GM12878 (cell line): ENCODE measurements at regions not wholly inside any gene's neighbourhood (a gene's known extent, or its start where the extent isn't known, plus 50 kb on each side); places are given as distances from the start of the nearest gene placed in this dataset.

Experiments
- ATAC-seq: fragments of 200-7000 bp; cut with Tn5 transposase; 3 replicates; pipeline ENCODE4 v1.9.1; 2020; ENCODE audit warnings: mild to moderate bottlenecking, moderate library complexity
- BruUV-seq: library from RNA; stranded (reverse); fragments of 400-500 nt; replicated peaks from 2 replicates; lab custom pipeline; 2021; lab: Mats Ljungman, UMichigan
- CTCF ChIA-PET: fragments of 300-600 bp; sonication (Branson Sonifier 250); formaldehyde crosslinking; extraction: SDS; loops from one replicate; lab custom pipeline; 2021; ENCODE audit warnings: inconsistent platforms; lab: Yijun Ruan, JAX
- POLR2A ChIA-PET: fragments of 350-600 bp; formaldehyde crosslinking; extraction: SDS; loops from one replicate; lab custom pipeline; 2021; ENCODE audit warnings: inconsistent platforms; lab: Charles Lee
- RAD21 ChIA-PET: fragments of 300-600 bp; sonication (Branson Sonifier 250); formaldehyde crosslinking; loops from one replicate; lab custom pipeline; 2023; ENCODE audit warnings: antibody characterized with exemption; ENCODE audit not compliant: unreplicated experiment; lab: Charles Lee
- SMC1A ChIA-PET: fragments of 300-600 bp; sonication (Branson Sonifier 250); formaldehyde crosslinking; loops from one replicate; lab custom pipeline; 2023; ENCODE audit not compliant: unreplicated experiment, uncharacterized antibody; lab: Charles Lee
- DNase-seq: peaks from one replicate; pipeline ENCODE4 v3.0.0-alpha.2; 2011; ENCODE audit warnings: low read depth, low spot score
- FAIRE-seq: peaks from 3 replicates; lab custom pipeline; 2011; peaks lifted over from hg19 to GRCh38; lab: Jason Lieb, UNC
- H2AFZ ChIP-seq: 2 replicates; pipeline ENCODE4 v1.6.0; 2011; ENCODE audit warnings: low read depth, low read length, control low read depth; ENCODE audit not compliant: control insufficient read depth
- H3K27ac ChIP-seq: 2 replicates; pipeline ENCODE4 v1.5.1; 2011; ENCODE audit warnings: control low read depth; ENCODE audit not compliant: control insufficient read depth, insufficient read depth
- H3K27me3 ChIP-seq, 2 experiments: replicated peaks in 1 of 2; 2 replicates each; pipeline versions ENCODE4 v1.6.0 to v1.6.1; 2011; ENCODE audit warnings: low read length in 1 of 2; ENCODE audit not compliant: control insufficient read depth in 2 of 2, insufficient read depth in 2 of 2
- H3K36me3 ChIP-seq, 2 experiments: 2 replicates each; pipeline ENCODE4 v1.5.1; 2011; ENCODE audit warnings: low read length in 1 of 2; ENCODE audit not compliant: control insufficient read depth in 2 of 2, insufficient read depth in 2 of 2
- H3K4me1 ChIP-seq: 2 replicates; pipeline ENCODE4 v1.6.1; 2011; ENCODE audit warnings: mild to moderate bottlenecking, low read length, moderate library complexity, mixed read lengths; ENCODE audit not compliant: control insufficient read depth, insufficient read depth
- H3K4me2 ChIP-seq: 2 replicates; pipeline ENCODE4 v1.6.0; 2011; ENCODE audit warnings: control low read depth; ENCODE audit not compliant: control insufficient read depth, insufficient read depth
- H3K4me3 ChIP-seq: fragments of 200-600 bp; sonication (generic); 2 replicates; pipeline ENCODE4 v1.5.1; 2016
- H3K79me2 ChIP-seq: 2 replicates; pipeline ENCODE4 v1.6.0; 2011; ENCODE audit warnings: low read length; ENCODE audit not compliant: control insufficient read depth, insufficient read depth
- H3K9ac ChIP-seq: 2 replicates; pipeline ENCODE4 v1.8.0; 2011; ENCODE audit warnings: low read length, control low read depth, mixed read lengths; ENCODE audit not compliant: control insufficient read depth, insufficient read depth
- H3K9me3 ChIP-seq: replicated peaks from 3 replicates; pipeline ENCODE4 v1.5.1; 2011; ENCODE audit warnings: mild to moderate bottlenecking, low read length; ENCODE audit not compliant: control insufficient read depth, insufficient read depth
- H4K20me1 ChIP-seq: 2 replicates; pipeline ENCODE4 v1.6.0; 2011; ENCODE audit not compliant: control insufficient read depth, insufficient read depth
- CREM ChIP-seq: IDR thresholded peaks from 2 replicates; pipeline ENCODE4 v1.6.1; 2014; ENCODE audit warnings: antibody characterized with exemption, low read depth
- IRF4 ChIP-seq: IDR thresholded peaks from 2 replicates; pipeline ENCODE4 v1.6.1; 2011; ENCODE audit warnings: low read depth, low read length
- MYB ChIP-seq: fragments of 150-350 bp; IDR thresholded peaks from 2 replicates; pipeline ENCODE4 v1.6.1; 2014; ENCODE audit warnings: mild to moderate bottlenecking, low read depth, low read length, borderline replicate concordance
- RAD51 ChIP-seq: fragments of 450-650 bp; IDR thresholded peaks from 2 replicates; pipeline ENCODE4 v1.6.1; 2016; ENCODE audit warnings: moderate library complexity, mild to moderate bottlenecking, inconsistent platforms
- RUNX3 ChIP-seq: IDR thresholded peaks from 2 replicates; pipeline ENCODE4 v1.6.1; 2012; ENCODE audit warnings: low read length, inconsistent platforms
- SIX5 ChIP-seq: IDR thresholded peaks from 2 replicates; pipeline ENCODE4 v1.6.1; 2011; ENCODE audit warnings: mild to moderate bottlenecking, low read depth, low read length, moderate library complexity; ENCODE audit not compliant: severe bottlenecking
- SMAD1 ChIP-seq: fragments of 450-650 bp; IDR thresholded peaks from 2 replicates; pipeline ENCODE4 v1.6.1; 2018; ENCODE audit warnings: mild to moderate bottlenecking, low read depth; ENCODE audit not compliant: partially characterized antibody
- SP1 ChIP-seq: IDR thresholded peaks from one replicate; pipeline ENCODE4 v1.6.1; 2011; ENCODE audit warnings: low read depth, low read length
- SUPT20H ChIP-seq: IDR thresholded peaks from 2 replicates; pipeline ENCODE4 v1.6.1; 2011; ENCODE audit warnings: low read depth, mild to moderate bottlenecking, low read length, moderate library complexity, borderline replicate concordance; ENCODE audit not compliant: control insufficient read depth
- ZNF24 ChIP-seq: fragments of 450-650 bp; IDR thresholded peaks from 2 replicates; pipeline ENCODE4 v1.6.1; 2017; ENCODE audit warnings: antibody characterized with exemption, mild to moderate bottlenecking
- ZSCAN29 ChIP-seq: fragments of 450-650 bp; IDR thresholded peaks from 2 replicates; pipeline ENCODE4 v1.6.1; 2017; ENCODE audit warnings: mild to moderate bottlenecking, moderate library complexity
- in situ Hi-C: fragments of 300-500 bp; cut with MboI; formaldehyde crosslinking; loops from 9 replicates; pipeline ENCODE4 v1.14.3; 2018; ENCODE audit warnings: mixed read lengths
- intact Hi-C: fragments of 100-400 bp; cut with micrococcal nuclease; formaldehyde crosslinking; loops from one replicate; pipeline ENCODE4 v1.14.2; 2022; ENCODE audit not compliant: unreplicated experiment
- TF ChIP-seq, protein P1 (sequence below): IDR thresholded peaks from 2 replicates; pipeline ENCODE4 v1.6.1; 2012; ENCODE audit warnings: mild to moderate bottlenecking, low read depth, low read length
- TF ChIP-seq, protein P2 (sequence below): fragments of 450-650 bp; formaldehyde crosslinking; IDR thresholded peaks from 2 replicates; pipeline ENCODE4 v1.5.0; 2022; ENCODE audit warnings: mild to moderate bottlenecking, missing genetic modification characterization
- TF ChIP-seq, protein P3 (sequence below): fragments of 450-650 bp; IDR thresholded peaks from 2 replicates; pipeline ENCODE4 v1.6.1; 2017; ENCODE audit warnings: mild to moderate bottlenecking, low read depth, inconsistent platforms; ENCODE audit not compliant: poor library complexity, severe bottlenecking

DNA sequence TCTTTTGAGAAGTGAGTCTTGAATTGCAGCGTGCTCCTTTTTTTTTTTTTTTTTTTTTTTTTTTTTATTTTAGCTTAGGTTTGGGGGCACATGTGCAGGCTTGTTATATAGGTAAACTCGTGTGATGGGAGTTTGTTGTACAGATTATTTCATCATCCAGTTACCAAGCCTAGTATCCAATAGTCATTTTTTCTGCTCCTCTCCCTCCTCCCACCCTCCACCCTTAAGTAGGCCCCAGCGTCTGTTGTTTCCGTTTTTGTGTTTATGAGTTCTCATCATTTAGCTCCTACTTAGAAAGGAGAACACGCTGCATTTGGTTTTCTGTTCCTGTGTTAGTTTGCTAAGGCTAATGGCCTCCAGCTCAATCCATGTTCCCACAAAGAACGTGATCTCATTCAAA is 81.3 kb upstream of the TSPAN5 start (continued):
- TF ChIP-seq, protein P1, sequence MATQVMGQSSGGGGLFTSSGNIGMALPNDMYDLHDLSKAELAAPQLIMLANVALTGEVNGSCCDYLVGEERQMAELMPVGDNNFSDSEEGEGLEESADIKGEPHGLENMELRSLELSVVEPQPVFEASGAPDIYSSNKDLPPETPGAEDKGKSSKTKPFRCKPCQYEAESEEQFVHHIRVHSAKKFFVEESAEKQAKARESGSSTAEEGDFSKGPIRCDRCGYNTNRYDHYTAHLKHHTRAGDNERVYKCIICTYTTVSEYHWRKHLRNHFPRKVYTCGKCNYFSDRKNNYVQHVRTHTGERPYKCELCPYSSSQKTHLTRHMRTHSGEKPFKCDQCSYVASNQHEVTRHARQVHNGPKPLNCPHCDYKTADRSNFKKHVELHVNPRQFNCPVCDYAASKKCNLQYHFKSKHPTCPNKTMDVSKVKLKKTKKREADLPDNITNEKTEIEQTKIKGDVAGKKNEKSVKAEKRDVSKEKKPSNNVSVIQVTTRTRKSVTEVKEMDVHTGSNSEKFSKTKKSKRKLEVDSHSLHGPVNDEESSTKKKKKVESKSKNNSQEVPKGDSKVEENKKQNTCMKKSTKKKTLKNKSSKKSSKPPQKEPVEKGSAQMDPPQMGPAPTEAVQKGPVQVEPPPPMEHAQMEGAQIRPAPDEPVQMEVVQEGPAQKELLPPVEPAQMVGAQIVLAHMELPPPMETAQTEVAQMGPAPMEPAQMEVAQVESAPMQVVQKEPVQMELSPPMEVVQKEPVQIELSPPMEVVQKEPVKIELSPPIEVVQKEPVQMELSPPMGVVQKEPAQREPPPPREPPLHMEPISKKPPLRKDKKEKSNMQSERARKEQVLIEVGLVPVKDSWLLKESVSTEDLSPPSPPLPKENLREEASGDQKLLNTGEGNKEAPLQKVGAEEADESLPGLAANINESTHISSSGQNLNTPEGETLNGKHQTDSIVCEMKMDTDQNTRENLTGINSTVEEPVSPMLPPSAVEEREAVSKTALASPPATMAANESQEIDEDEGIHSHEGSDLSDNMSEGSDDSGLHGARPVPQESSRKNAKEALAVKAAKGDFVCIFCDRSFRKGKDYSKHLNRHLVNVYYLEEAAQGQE: no peak
- TF ChIP-seq ZSCAN29: no peak
- TF ChIP-seq, all 136 proteins: peak for 0

DNA sequence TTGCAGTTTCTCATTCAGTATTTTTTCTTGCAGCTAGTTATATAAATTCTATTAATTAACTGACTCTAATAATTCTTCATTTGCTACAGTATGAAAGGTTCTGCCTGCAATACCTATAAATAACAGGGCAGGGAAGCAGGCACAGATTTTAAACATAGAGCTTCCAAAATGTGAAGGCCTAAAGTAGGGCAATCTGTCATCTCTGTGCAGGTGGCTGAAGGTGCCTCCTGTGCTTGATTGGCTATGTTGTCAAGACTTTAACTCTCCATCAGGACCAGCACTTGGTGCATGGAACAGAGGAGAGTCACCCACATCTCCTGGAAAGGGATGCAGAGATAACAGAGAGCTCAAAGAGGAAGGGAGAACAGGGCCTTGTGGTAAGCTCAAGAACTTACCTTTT is 75.2 kb upstream of the TSPAN5 start:
- no peaks in the 10 kb centered on the region for H3K36me3 ChIP-seq
- no peak overlapping the region for H3K9ac ChIP-seq
- BruUV-seq: no TSS peak
- ATAC-seq (no peak), FAIRE-seq (no peak), DNase-seq (no peak)
- no peak overlapping the region for H3K4me2 ChIP-seq
- ChIA-PET SMC1A (interaction anchor here (1.0 to 1.1 kb wide), 3 partner anchors 22 to 266 kb away, joined by 3 to 5 read pairs (median 5); no protein-coding TSS in a partner anchor), POLR2A (no interaction called here), RAD21 (interaction anchor here (1.0 kb wide), 1 partner anchor 10 kb away, joined by 3 read pairs; no protein-coding TSS in a partner anchor), CTCF (no interaction called here)
- in situ Hi-C loops (no loop called here), intact Hi-C loops (no loop called here)
- H3K27ac ChIP-seq: no peak overlapping the region
- no peak overlapping the region for H2AFZ ChIP-seq
- H3K27me3 ChIP-seq: no peaks in the 10 kb centered on the region
- no peaks in the 10 kb centered on the region for H3K79me2 ChIP-seq
- no peaks in the 10 kb centered on the region for H3K4me1 ChIP-seq
- no peaks in the 10 kb centered on the region for H3K9me3 ChIP-seq
- H3K4me3 ChIP-seq: no peak overlapping the region
- H4K20me1 ChIP-seq: no peaks in the 10 kb centered on the region
- TF ChIP-seq, protein P2, sequence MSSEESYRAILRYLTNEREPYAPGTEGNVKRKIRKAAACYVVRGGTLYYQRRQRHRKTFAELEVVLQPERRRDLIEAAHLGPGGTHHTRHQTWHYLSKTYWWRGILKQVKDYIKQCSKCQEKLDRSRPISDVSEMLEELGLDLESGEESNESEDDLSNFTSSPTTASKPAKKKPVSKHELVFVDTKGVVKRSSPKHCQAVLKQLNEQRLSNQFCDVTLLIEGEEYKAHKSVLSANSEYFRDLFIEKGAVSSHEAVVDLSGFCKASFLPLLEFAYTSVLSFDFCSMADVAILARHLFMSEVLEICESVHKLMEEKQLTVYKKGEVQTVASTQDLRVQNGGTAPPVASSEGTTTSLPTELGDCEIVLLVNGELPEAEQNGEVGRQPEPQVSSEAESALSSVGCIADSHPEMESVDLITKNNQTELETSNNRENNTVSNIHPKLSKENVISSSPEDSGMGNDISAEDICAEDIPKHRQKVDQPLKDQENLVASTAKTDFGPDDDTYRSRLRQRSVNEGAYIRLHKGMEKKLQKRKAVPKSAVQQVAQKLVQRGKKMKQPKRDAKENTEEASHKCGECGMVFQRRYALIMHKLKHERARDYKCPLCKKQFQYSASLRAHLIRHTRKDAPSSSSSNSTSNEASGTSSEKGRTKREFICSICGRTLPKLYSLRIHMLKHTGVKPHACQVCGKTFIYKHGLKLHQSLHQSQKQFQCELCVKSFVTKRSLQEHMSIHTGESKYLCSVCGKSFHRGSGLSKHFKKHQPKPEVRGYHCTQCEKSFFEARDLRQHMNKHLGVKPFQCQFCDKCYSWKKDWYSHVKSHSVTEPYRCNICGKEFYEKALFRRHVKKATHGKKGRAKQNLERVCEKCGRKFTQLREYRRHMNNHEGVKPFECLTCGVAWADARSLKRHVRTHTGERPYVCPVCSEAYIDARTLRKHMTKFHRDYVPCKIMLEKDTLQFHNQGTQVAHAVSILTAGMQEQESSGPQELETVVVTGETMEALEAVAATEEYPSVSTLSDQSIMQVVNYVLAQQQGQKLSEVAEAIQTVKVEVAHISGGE (CRISPR knock-in tag): no peak
- TF ChIP-seq RUNX3 (no peak), ZNF24 (no peak), SMAD1 (no peak), SUPT20H (no peak), SP1 (no peak), SIX5 (no peak), CREM (no peak), MYB (no peak), IRF4 (no peak), RAD51 (no peak)
- TF ChIP-seq, protein P3, sequence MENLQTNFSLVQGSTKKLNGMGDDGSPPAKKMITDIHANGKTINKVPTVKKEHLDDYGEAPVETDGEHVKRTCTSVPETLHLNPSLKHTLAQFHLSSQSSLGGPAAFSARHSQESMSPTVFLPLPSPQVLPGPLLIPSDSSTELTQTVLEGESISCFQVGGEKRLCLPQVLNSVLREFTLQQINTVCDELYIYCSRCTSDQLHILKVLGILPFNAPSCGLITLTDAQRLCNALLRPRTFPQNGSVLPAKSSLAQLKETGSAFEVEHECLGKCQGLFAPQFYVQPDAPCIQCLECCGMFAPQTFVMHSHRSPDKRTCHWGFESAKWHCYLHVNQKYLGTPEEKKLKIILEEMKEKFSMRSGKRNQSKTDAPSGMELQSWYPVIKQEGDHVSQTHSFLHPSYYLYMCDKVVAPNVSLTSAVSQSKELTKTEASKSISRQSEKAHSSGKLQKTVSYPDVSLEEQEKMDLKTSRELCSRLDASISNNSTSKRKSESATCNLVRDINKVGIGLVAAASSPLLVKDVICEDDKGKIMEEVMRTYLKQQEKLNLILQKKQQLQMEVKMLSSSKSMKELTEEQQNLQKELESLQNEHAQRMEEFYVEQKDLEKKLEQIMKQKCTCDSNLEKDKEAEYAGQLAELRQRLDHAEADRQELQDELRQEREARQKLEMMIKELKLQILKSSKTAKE: no peak
